ENCODE measurements at regions not wholly inside any gene's neighbourhood (a gene's known extent, or its start where the extent isn't known, plus 50 kb on each side); places are given as distances from the start of the nearest gene placed in this dataset.

DNA sequence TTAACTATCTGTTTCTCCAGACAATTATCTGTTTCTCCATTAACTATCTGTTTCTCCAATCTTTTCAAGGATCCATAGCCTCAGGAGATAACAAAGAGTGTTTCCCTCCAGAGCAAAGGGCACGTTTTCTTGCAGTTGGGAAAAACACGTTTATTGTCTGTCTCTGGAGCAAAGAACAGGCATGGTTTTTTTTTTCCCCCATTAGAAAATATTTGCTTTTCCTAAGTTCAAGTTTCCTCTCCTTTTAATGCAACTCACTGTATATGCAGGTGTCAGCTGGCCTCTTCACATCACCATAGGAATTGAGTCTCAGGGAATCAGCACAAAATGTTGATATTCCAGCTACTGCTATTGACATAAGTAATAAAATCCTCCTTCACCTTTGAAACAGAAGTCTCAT is 984.4 kb downstream of the RAB28 start:
- POLR2A ChIA-PET: no interaction called here

DNA sequence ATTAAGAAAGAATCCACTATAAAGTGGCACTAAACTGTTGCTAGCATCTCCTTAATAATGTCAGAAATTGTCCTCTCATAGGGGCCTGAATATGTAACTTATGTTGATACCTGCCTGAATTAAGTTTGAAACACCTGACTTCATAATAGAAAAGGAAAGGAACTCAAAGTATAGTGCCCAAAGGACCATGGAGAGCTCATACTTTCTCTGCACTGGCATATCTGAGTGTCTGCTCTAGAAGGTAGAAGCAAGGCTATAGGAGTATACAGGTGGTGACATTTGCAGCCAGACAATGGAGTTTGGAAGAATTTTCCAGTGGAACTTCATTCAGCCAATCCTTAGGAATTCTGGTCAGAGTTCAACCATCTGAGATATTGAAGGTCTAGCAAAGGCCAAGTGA is 988.9 kb downstream of the RAB28 start:
- Mint-ChIP-seq H3K9me3 (peaks cover 5% of the 10 kb centered on the region), H3K36me3 (ENCODE audit: low read depth) (no peaks in the 10 kb centered on the region), H3K4me1 (ENCODE audit: low read depth) (no peaks in the 10 kb centered on the region), H3K27me3 (no peaks in the 10 kb centered on the region), H3K27ac (no peak overlapping the region), H3K4me3 (no peak overlapping the region)
- Histone ChIP-seq H3K27ac (ENCODE audit: low read depth in 1 of 2, low read length in 2 of 2) (no peak overlapping the region), H3K36me3 (ENCODE audit: insufficient read depth, low read length) (no peaks in the 10 kb centered on the region), H3K4me1 (ENCODE audit: insufficient read depth, low read length) (no peaks in the 10 kb centered on the region), H3K9me3 (ENCODE audit: control insufficient read depth in 1 of 2, insufficient read depth in 1 of 2, low read length in 2 of 2) (no peaks in the 10 kb centered on the region), H3K4me3 (ENCODE audit: low read length) (no peak overlapping the region), H3K27me3 (ENCODE audit: control insufficient read depth in 1 of 2, insufficient read depth in 2 of 2, low read length in 2 of 2) (no peaks in the 10 kb centered on the region)
- ChIA-PET POLR2A (no interaction called here), CTCF (no interaction called here)
- DNase-seq (no peak), ATAC-seq (ENCODE audit: poor library complexity) (no peak)
- intact Hi-C loops (cut with DNase I, micrococcal nuclease): no loop called here
- TF ChIP-seq, protein P1, sequence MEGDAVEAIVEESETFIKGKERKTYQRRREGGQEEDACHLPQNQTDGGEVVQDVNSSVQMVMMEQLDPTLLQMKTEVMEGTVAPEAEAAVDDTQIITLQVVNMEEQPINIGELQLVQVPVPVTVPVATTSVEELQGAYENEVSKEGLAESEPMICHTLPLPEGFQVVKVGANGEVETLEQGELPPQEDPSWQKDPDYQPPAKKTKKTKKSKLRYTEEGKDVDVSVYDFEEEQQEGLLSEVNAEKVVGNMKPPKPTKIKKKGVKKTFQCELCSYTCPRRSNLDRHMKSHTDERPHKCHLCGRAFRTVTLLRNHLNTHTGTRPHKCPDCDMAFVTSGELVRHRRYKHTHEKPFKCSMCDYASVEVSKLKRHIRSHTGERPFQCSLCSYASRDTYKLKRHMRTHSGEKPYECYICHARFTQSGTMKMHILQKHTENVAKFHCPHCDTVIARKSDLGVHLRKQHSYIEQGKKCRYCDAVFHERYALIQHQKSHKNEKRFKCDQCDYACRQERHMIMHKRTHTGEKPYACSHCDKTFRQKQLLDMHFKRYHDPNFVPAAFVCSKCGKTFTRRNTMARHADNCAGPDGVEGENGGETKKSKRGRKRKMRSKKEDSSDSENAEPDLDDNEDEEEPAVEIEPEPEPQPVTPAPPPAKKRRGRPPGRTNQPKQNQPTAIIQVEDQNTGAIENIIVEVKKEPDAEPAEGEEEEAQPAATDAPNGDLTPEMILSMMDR (IDR thresholded peaks at IDR 0.05): no peak

More for the DNA sequence above, 984.4 kb downstream of the RAB28 start:
- TF ChIP-seq, protein P1 (IDR thresholded peaks at IDR 0.05): no peak
- ATAC-seq (ENCODE audit: poor library complexity) (no peak), DNase-seq (no peak)
- Mint-ChIP-seq H3K4me1 (ENCODE audit: low read depth) (no peaks in the 10 kb centered on the region), H3K36me3 (ENCODE audit: low read depth) (no peaks in the 10 kb centered on the region), H3K27ac (no peak overlapping the region), H3K4me3 (no peak overlapping the region), H3K27me3 (no peaks in the 10 kb centered on the region), H3K9me3 (peaks cover 3% of the 10 kb centered on the region)
- intact Hi-C loops (cut with DNase I, micrococcal nuclease): no loop called here
- Histone ChIP-seq H3K4me1 (ENCODE audit: insufficient read depth, low read length) (no peaks in the 10 kb centered on the region), H3K4me3 (ENCODE audit: low read length) (no peak overlapping the region), H3K27me3 (ENCODE audit: control insufficient read depth in 1 of 2, insufficient read depth in 2 of 2, low read length in 2 of 2) (no peaks in the 10 kb centered on the region), H3K27ac (ENCODE audit: low read depth in 1 of 2, low read length in 2 of 2) (no peak overlapping the region), H3K36me3 (ENCODE audit: insufficient read depth, low read length) (no peaks in the 10 kb centered on the region), H3K9me3 (ENCODE audit: control insufficient read depth in 1 of 2, insufficient read depth in 1 of 2, low read length in 2 of 2) (peaks cover 0 to 3% of the 10 kb centered on the region in 2 experiments)
- CTCF ChIA-PET: no interaction called here

DNA sequence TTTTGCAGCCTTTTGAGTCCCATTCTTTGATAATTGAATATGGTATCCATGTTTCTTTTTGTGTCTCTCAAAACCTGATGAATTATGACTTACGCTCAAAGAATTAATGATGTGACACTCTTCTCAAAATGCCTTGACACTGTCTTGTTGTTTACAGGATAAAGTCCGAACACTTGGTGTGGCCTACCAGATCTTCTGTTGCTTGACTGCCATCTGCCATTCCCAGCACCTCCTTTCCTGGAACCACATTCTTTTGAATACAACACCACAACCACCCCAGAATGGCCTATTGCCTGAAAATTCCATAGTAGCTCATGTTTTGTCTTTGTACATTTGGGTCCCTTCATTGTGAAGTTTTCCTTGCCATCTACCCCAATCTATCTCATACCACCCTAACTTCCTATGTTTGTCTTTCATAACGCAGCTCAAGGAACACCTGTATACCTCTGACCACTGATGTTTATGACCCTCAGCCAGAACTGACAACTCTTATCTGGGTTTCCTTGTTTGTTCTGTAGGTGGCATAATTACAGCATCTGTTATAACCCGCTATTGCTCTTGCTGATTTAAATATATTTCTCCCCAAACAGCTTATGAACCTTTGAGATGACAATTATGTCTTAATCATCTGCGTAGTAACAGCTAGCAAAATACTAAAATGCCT is 991.3 kb downstream of the RAB28 start:
- no peaks in the 10 kb centered on the region for H3K36me3 Mint-ChIP-seq (ENCODE audit: low read depth)
- ATAC-seq (ENCODE audit: poor library complexity): no peak
- POLR2A ChIA-PET: no interaction called here

More for the DNA sequence above, 991.3 kb downstream of the RAB28 start:
- no peaks in the 10 kb centered on the region for H3K4me1 ChIP-seq (ENCODE audit: insufficient read depth, low read length)
- DNase-seq: no peak
- H3K36me3 ChIP-seq (ENCODE audit: insufficient read depth, low read length): no peaks in the 10 kb centered on the region
- H3K4me1 Mint-ChIP-seq (ENCODE audit: low read depth): no peaks in the 10 kb centered on the region
- H3K9me3 Mint-ChIP-seq: peaks cover 7% of the 10 kb centered on the region
- intact Hi-C loops (cut with DNase I, micrococcal nuclease): no loop called here
- H3K27ac Mint-ChIP-seq: no peak overlapping the region
- no peaks in the 10 kb centered on the region for H3K27me3 ChIP-seq (ENCODE audit: control insufficient read depth in 1 of 2, insufficient read depth in 2 of 2, low read length in 2 of 2)
- H3K27me3 Mint-ChIP-seq: no peaks in the 10 kb centered on the region
- H3K9me3 ChIP-seq (ENCODE audit: control insufficient read depth in 1 of 2, insufficient read depth in 1 of 2, low read length in 2 of 2): no peaks in the 10 kb centered on the region
- H3K4me3 Mint-ChIP-seq: no peak overlapping the region
- TF ChIP-seq, protein P1 (IDR thresholded peaks at IDR 0.05): no peak
- H3K27ac ChIP-seq (ENCODE audit: low read depth in 1 of 2, low read length in 2 of 2): no peak overlapping the region
- no peak overlapping the region for H3K4me3 ChIP-seq (ENCODE audit: low read length)
- CTCF ChIA-PET: no interaction called here
